ENCODE measurements at regions not wholly inside any gene's neighbourhood (a gene's known extent, or its start where the extent isn't known, plus 50 kb on each side); places are given as distances from the start of the nearest gene placed in this dataset.

DNA sequence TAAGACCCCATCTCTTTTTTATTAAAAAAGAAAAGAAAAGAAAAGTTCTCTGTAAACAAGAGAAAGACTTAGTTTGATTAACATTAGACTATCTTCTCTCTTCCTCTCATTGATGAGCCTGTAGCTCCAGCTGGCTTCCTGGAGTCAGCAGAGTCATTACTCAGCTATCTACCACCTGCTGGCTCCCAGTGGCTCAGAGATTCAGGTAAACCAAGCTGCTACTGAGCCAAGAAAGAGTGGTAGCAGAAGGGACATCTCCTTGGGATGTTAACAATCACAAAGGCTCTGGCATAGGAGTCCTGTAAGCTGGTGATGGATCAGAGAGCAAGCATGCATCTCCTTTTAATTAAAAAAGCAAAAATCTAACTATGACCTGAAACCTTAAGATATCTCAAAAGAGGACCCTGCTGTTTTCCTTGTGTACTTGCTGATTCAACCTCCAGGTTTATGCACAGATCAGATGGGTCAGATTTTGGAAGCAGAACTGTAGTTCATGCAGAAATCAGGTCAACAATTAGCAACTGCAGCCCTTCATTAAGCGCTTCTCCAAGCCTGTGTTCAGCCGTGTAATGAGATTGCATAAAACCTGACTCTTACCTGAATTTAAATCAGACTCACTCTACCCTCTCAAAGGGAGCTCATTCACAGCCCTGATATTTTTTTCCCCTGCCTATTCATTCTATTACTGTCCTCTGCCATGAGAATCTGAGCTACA lies 225.8 kb downstream of the RNF152 start:
- Histone ChIP-seq H3K9me3 (replicated peaks in 1 of 2; ENCODE audit: control insufficient read depth in 2 of 2, insufficient read depth in 1 of 2, low read depth in 1 of 2, low read length in 2 of 2) (peaks cover 0 to 6% of the 10 kb centered on the region in 2 donors), H3K36me3 (replicated peaks in 1 of 2; ENCODE audit: control insufficient read depth in 2 of 2, insufficient read depth in 2 of 2, low read length in 2 of 2) (no peaks in the 10 kb centered on the region), H4K91ac (ENCODE audit: low read depth, low read length, poor library complexity) (no peak overlapping the region), H2AK5ac (ENCODE audit: low read depth, low read length) (no peak overlapping the region), H2BK12ac (ENCODE audit: low read length) (no peak overlapping the region), H3K23ac (ENCODE audit: low read depth, low read length, poor library complexity) (no peak overlapping the region), H3K79me1 (ENCODE audit: low read depth, low read length) (no peaks in the 10 kb centered on the region), H3K14ac (ENCODE audit: low read length) (no peak overlapping the region), H3K4ac (ENCODE audit: low read length) (no peak overlapping the region), H3K9ac (ENCODE audit: low read depth, low read length, poor library complexity) (no peak overlapping the region), H3K4me1 (ENCODE audit: control insufficient read depth in 2 of 2, insufficient read depth in 1 of 2, low read depth in 1 of 2, low read length in 2 of 2) (no peaks in the 10 kb centered on the region), H3K4me2 (ENCODE audit: insufficient read depth, low read length, poor library complexity, severe bottlenecking) (no peak overlapping the region), H2BK5ac (ENCODE audit: low read length) (no peak overlapping the region), H4K8ac (ENCODE audit: low read depth, low read length) (no peak overlapping the region), H2AFZ (ENCODE audit: low read length) (no peak overlapping the region), H3K27ac (replicated peaks; ENCODE audit: low read length) (no peak overlapping the region), H2BK120ac (ENCODE audit: low read depth, low read length) (no peak overlapping the region), H3K4me3 (ENCODE audit: low read length in 2 of 2) (no peak overlapping the region), H2BK15ac (ENCODE audit: low read length) (no peak overlapping the region), H3K18ac (ENCODE audit: low read length) (no peak overlapping the region), H3K27me3 (ENCODE audit: control insufficient read depth in 3 of 3, insufficient read depth in 3 of 3, low read depth in 1 of 3, low read length in 3 of 3) (no peaks in the 10 kb centered on the region)
- WGBS, 2 donors (ENCODE audit: extremely low coverage in 2 of 2, insufficient read length in 2 of 2, insufficient replicate concordance in 1 of 2), result no CpG with 5 or more reads among the region's 2 CpGs
- DNase-seq (ENCODE audit: low spot score), result no peak

DNA sequence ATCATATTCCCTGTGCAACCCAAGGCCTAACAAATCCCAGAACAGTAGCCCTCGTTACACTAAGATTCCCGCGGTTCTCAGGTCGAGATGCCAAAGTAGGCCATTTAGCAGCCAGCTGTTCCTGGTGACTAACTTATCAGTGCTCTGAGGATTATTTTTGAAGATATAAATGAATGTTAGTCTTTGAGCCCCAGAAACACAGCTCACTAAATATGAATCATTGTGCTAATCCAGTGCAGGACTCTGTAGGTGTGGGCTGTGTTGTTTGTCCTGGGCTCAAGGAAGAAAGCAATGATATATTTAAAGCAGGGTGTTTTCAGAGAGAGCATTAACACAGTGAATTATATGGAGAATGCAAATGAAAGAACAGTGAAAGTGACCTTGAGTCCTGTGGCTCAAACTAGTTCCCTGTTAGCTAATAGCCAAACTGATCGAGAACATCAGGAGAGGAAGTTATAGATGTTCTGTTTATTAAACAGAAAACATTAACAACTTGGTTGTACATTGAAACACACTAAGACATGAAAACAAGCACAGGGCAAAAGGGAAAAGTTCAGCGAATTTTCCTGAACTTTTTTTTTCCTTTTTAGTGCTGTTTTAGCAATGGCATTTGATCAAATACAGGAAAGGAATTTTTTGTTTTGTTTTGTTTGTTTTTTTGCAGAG lies 228.3 kb downstream of the RNF152 start:
- Histone ChIP-seq H3K23ac (ENCODE audit: low read depth, low read length, poor library complexity) (no peak overlapping the region), H3K14ac (ENCODE audit: low read length) (no peak overlapping the region), H2BK120ac (ENCODE audit: low read depth, low read length) (no peak overlapping the region), H2BK15ac (ENCODE audit: low read length) (no peak overlapping the region), H2BK5ac (ENCODE audit: low read length) (no peak overlapping the region), H4K8ac (ENCODE audit: low read depth, low read length) (no peak overlapping the region), H3K27me3 (ENCODE audit: control insufficient read depth in 3 of 3, insufficient read depth in 3 of 3, low read depth in 1 of 3, low read length in 3 of 3) (no peaks in the 10 kb centered on the region), H3K4me3 (ENCODE audit: low read length in 2 of 2) (no peak overlapping the region), H2BK12ac (ENCODE audit: low read length) (no peak overlapping the region), H3K79me1 (ENCODE audit: low read depth, low read length) (no peaks in the 10 kb centered on the region), H2AK5ac (ENCODE audit: low read depth, low read length) (no peak overlapping the region), H2AFZ (ENCODE audit: low read length) (no peak overlapping the region), H3K18ac (ENCODE audit: low read length) (no peak overlapping the region), H3K27ac (replicated peaks; ENCODE audit: low read length) (no peak overlapping the region), H4K91ac (ENCODE audit: low read depth, low read length, poor library complexity) (no peak overlapping the region), H3K36me3 (replicated peaks in 1 of 2; ENCODE audit: control insufficient read depth in 2 of 2, insufficient read depth in 2 of 2, low read length in 2 of 2) (no peaks in the 10 kb centered on the region), H3K4ac (ENCODE audit: low read length) (no peak overlapping the region), H3K4me1 (ENCODE audit: control insufficient read depth in 2 of 2, insufficient read depth in 1 of 2, low read depth in 1 of 2, low read length in 2 of 2) (no peaks in the 10 kb centered on the region), H3K9me3 (replicated peaks in 1 of 2; ENCODE audit: control insufficient read depth in 2 of 2, insufficient read depth in 1 of 2, low read depth in 1 of 2, low read length in 2 of 2) (peaks cover 0 to 7% of the 10 kb centered on the region in 2 donors), H3K9ac (ENCODE audit: low read depth, low read length, poor library complexity) (no peak overlapping the region), H3K4me2 (ENCODE audit: insufficient read depth, low read length, poor library complexity, severe bottlenecking) (no peak overlapping the region)
- no peak for DNase-seq (ENCODE audit: low spot score)
- WGBS, 2 donors (ENCODE audit: extremely low coverage in 2 of 2, insufficient read length in 2 of 2, insufficient replicate concordance in 1 of 2), result no CpG with 5 or more reads among the region's 6 CpGs

DNA sequence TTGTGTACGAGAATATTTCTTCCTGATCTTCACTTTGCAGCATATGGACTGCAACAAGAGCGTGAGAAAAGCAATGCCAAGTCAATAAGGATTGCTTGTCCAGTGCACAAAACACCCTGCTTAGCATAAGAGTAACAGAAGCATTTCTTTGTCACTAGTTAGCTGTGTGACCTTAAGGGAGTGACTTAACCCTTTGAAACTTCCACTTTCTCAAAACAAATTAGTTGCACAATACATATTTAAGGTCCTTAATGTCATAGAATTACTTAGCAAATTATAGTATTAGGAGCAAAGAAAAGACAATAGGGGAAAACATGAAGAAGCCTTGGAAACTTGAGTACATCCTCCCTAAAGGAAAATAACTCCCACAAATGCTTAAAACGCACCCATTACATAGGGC lies 230.1 kb downstream of the RNF152 start:
- H3K4me3 ChIP-seq (ENCODE audit: low read length in 2 of 2), result no peak overlapping the region
- H3K9me3 ChIP-seq (replicated peaks in 1 of 2; ENCODE audit: control insufficient read depth in 2 of 2, insufficient read depth in 1 of 2, low read depth in 1 of 2, low read length in 2 of 2), result peaks cover 0 to 7% of the 10 kb centered on the region in 2 donors
- H3K4ac ChIP-seq (ENCODE audit: low read length), result no peak overlapping the region
- H2BK12ac ChIP-seq (ENCODE audit: low read length), result no peak overlapping the region
- DNase-seq (ENCODE audit: low spot score), result no peak
- H3K27ac ChIP-seq (replicated peaks; ENCODE audit: low read length), result no peak overlapping the region
- no peak overlapping the region for H3K9ac ChIP-seq (ENCODE audit: low read depth, low read length, poor library complexity)
- no peak overlapping the region for H2AFZ ChIP-seq (ENCODE audit: low read length)
- WGBS, 2 donors (ENCODE audit: extremely low coverage in 2 of 2, insufficient read length in 2 of 2, insufficient replicate concordance in 1 of 2), result no CpG with 5 or more reads among the region's 3 CpGs
- H4K91ac ChIP-seq (ENCODE audit: low read depth, low read length, poor library complexity), result no peak overlapping the region
- no peak overlapping the region for H2BK120ac ChIP-seq (ENCODE audit: low read depth, low read length)
- no peaks in the 10 kb centered on the region for H3K4me1 ChIP-seq (ENCODE audit: control insufficient read depth in 2 of 2, insufficient read depth in 1 of 2, low read depth in 1 of 2, low read length in 2 of 2)
- H3K14ac ChIP-seq (ENCODE audit: low read length), result no peak overlapping the region
- no peak overlapping the region for H3K18ac ChIP-seq (ENCODE audit: low read length)
- H4K8ac ChIP-seq (ENCODE audit: low read depth, low read length), result no peak overlapping the region
- H3K27me3 ChIP-seq (ENCODE audit: control insufficient read depth in 3 of 3, insufficient read depth in 3 of 3, low read depth in 1 of 3, low read length in 3 of 3), result no peaks in the 10 kb centered on the region
- no peak overlapping the region for H3K23ac ChIP-seq (ENCODE audit: low read depth, low read length, poor library complexity)
- H3K36me3 ChIP-seq (replicated peaks in 1 of 2; ENCODE audit: control insufficient read depth in 2 of 2, insufficient read depth in 2 of 2, low read length in 2 of 2), result no peaks in the 10 kb centered on the region
- H3K4me2 ChIP-seq (ENCODE audit: insufficient read depth, low read length, poor library complexity, severe bottlenecking), result no peak overlapping the region
- H2BK15ac ChIP-seq (ENCODE audit: low read length), result no peak overlapping the region
- H2BK5ac ChIP-seq (ENCODE audit: low read length), result no peak overlapping the region
- H3K79me1 ChIP-seq (ENCODE audit: low read depth, low read length), result no peaks in the 10 kb centered on the region
- no peak overlapping the region for H2AK5ac ChIP-seq (ENCODE audit: low read depth, low read length)

DNA sequence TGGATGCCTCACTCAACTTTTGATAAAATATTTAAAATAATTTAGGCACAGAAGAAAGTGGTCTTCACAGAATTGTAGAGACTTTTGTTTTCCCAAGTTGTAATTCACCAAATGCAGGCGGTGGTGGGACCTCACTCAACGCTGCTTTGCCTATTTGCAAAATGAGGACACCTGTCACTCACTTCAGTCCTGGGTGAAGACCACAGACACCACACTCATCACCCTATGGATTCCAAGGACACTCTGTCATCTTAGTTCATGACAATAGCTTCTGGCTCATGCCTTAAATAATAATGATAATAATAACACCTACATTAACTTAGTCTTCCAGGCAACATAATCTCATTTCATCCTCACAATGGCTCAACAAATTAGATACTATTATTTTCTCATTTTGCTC lies 234.4 kb downstream of the RNF152 start:
- Histone ChIP-seq H3K27ac (replicated peaks; ENCODE audit: low read length) (no peak overlapping the region), H2AFZ (ENCODE audit: low read length) (no peak overlapping the region), H3K23ac (ENCODE audit: low read depth, low read length, poor library complexity) (no peak overlapping the region), H2BK12ac (ENCODE audit: low read length) (no peak overlapping the region), H3K27me3 (ENCODE audit: control insufficient read depth in 3 of 3, insufficient read depth in 3 of 3, low read depth in 1 of 3, low read length in 3 of 3) (no peaks in the 10 kb centered on the region), H3K36me3 (replicated peaks in 1 of 2; ENCODE audit: control insufficient read depth in 2 of 2, insufficient read depth in 2 of 2, low read length in 2 of 2) (no peaks in the 10 kb centered on the region), H4K91ac (ENCODE audit: low read depth, low read length, poor library complexity) (no peak overlapping the region), H3K9me3 (replicated peaks in 1 of 2; ENCODE audit: control insufficient read depth in 2 of 2, insufficient read depth in 1 of 2, low read depth in 1 of 2, low read length in 2 of 2) (peaks cover 0 to 7% of the 10 kb centered on the region in 2 donors), H3K14ac (ENCODE audit: low read length) (no peak overlapping the region), H3K79me1 (ENCODE audit: low read depth, low read length) (no peaks in the 10 kb centered on the region), H3K9ac (ENCODE audit: low read depth, low read length, poor library complexity) (no peak overlapping the region), H2BK120ac (ENCODE audit: low read depth, low read length) (no peak overlapping the region), H4K8ac (ENCODE audit: low read depth, low read length) (no peak overlapping the region), H3K4me2 (ENCODE audit: insufficient read depth, low read length, poor library complexity, severe bottlenecking) (no peak overlapping the region), H2BK15ac (ENCODE audit: low read length) (no peak overlapping the region), H3K4me3 (ENCODE audit: low read length in 2 of 2) (no peak overlapping the region), H3K18ac (ENCODE audit: low read length) (no peak overlapping the region), H2BK5ac (ENCODE audit: low read length) (no peak overlapping the region), H3K4me1 (ENCODE audit: control insufficient read depth in 2 of 2, insufficient read depth in 1 of 2, low read depth in 1 of 2, low read length in 2 of 2) (peaks cover 3 to 4% of the 10 kb centered on the region in 2 donors), H3K4ac (ENCODE audit: low read length) (no peak overlapping the region), H2AK5ac (ENCODE audit: low read depth, low read length) (no peak overlapping the region)
- no CpG with 5 or more reads among the region's 2 CpGs for WGBS, 2 donors (ENCODE audit: extremely low coverage in 2 of 2, insufficient read length in 2 of 2, insufficient replicate concordance in 1 of 2)
- no peak for DNase-seq (ENCODE audit: low spot score)
